Fibroblast of lung (primary cell): ENCODE measurements at regions not wholly inside any gene's neighbourhood (a gene's known extent, or its start where the extent isn't known, plus 50 kb on each side); places are given as distances from the start of the nearest gene placed in this dataset.

ENCODE experiments used
- DNase-seq, 2 donors: peaks; one replicate each; pipeline versions ENCODE4 v3.0.0 to v3.0.0-alpha.2; 2010; ENCODE audit warnings: low read depth in 2 of 2
- H2AFZ ChIP-seq: 2 replicates; pipeline ENCODE4 v1.5.1; 2012; ENCODE audit warnings: low read length, control low read depth, inconsistent platforms
- H3K27ac ChIP-seq: 2 replicates; pipeline ENCODE4 v1.5.1; 2011; ENCODE audit warnings: low read length, control low read depth; ENCODE audit not compliant: insufficient read depth
- H3K27me3 ChIP-seq: 2 replicates; pipeline ENCODE4 v1.5.1; 2011; ENCODE audit warnings: mild to moderate bottlenecking, low read length; ENCODE audit not compliant: control insufficient read depth, insufficient read depth
- H3K36me3 ChIP-seq: 2 replicates; pipeline ENCODE4 v1.5.1; 2011; ENCODE audit warnings: low read length; ENCODE audit not compliant: control insufficient read depth, insufficient read depth
- H3K4me1 ChIP-seq: 2 replicates; pipeline ENCODE4 v1.5.1; 2011; ENCODE audit warnings: low read length; ENCODE audit not compliant: control insufficient read depth, insufficient read depth; ENCODE audit errors: extremely low read depth
- H3K4me2 ChIP-seq: 2 replicates; pipeline ENCODE4 v1.5.1; 2011; ENCODE audit warnings: low read length, control low read depth; ENCODE audit not compliant: insufficient read depth; ENCODE audit errors: extremely low read depth
- H3K4me3 ChIP-seq, 4 experiments: fragments of 200-600 bp in 1 of 4; sonication (generic) in 1 of 4; replicated peaks in 1 of 4; 2 replicates each; pipeline ENCODE4 v1.5.1; 2011 to 2016; ENCODE audit warnings: low read length in 4 of 4, low read depth in 3 of 4, mild to moderate bottlenecking in 3 of 4, control low read depth in 2 of 4, inconsistent platforms in 1 of 4, mixed read lengths in 1 of 4; ENCODE audit not compliant: insufficient read depth in 1 of 4; ENCODE audit errors: control extremely low read depth in 1 of 4
- H3K79me2 ChIP-seq: 2 replicates; pipeline ENCODE4 v1.5.1; 2012; ENCODE audit warnings: mild to moderate bottlenecking, low read length, inconsistent platforms; ENCODE audit not compliant: control insufficient read depth, insufficient read depth
- H3K9ac ChIP-seq: 2 replicates; pipeline ENCODE4 v1.5.1; 2011; ENCODE audit warnings: mild to moderate bottlenecking, low read length, control low read depth; ENCODE audit not compliant: insufficient read depth
- H3K9me3 ChIP-seq: 2 replicates; pipeline ENCODE4 v1.5.1; 2012; ENCODE audit warnings: low read depth, low read length; ENCODE audit not compliant: control insufficient read depth, insufficient read depth
- H4K20me1 ChIP-seq: 2 replicates; pipeline ENCODE4 v1.5.1; 2011; ENCODE audit warnings: low read length; ENCODE audit not compliant: control insufficient read depth, insufficient read depth; ENCODE audit errors: extremely low read depth
- EZH2 ChIP-seq: IDR thresholded peaks from 2 replicates; pipeline ENCODE4 v1.5.1; 2012; ENCODE audit warnings: low read length, control low read depth, mild to moderate bottlenecking; ENCODE audit errors: missing control alignments
- TF ChIP-seq, protein P1 (sequence below), 2 donors: IDR thresholded peaks in 1 of 2; conservative IDR thresholded peaks in 1 of 2; 1 replicate in 1 of 2; 2 replicates in 1 of 2; pipeline ENCODE4 v1.5.1; 2011 to 2012; ENCODE audit warnings: low read length in 2 of 2, control low read depth in 1 of 2, inconsistent platforms in 1 of 2, low read depth in 1 of 2, mild to moderate bottlenecking in 1 of 2

GRCh38 chr7:136492366-136492765 is 376.1 kb upstream of the CHRM2 start:
- Histone ChIP-seq H3K36me3 (no peaks in the 10 kb centered on the region), H3K27me3 (no peaks in the 10 kb centered on the region), H4K20me1 (no peaks in the 10 kb centered on the region), H3K4me1 (no peaks in the 10 kb centered on the region), H3K4me3 (no peak overlapping the region), H3K4me2 (no peak overlapping the region), H3K79me2 (no peaks in the 10 kb centered on the region), H3K9ac (no peak overlapping the region), H3K27ac (no peak overlapping the region), H2AFZ (no peak overlapping the region), H3K9me3 (no peaks in the 10 kb centered on the region)
- no peak for DNase-seq
- TF ChIP-seq EZH2, result no peak

DNA sequence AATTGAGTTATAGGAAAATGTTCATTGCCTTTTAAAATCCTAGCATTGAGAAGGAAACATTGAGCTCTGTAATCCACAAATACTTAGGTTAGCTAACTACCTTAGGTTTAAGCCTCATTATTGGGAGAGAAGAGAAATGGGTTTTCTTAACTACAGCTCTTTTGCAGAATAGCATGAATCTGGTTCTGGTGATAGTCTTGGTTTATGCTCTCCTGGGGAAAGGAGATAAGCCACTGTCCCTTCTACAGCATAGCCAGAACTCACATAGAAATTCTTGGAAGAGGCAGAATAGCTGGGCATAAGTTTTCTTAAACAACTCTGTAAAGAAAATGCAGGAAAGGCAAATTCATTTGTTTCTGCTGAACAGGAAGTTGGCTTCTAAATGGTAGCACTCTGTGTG is 378.6 kb upstream of the CHRM2 start:
- no peaks in the 10 kb centered on the region for H3K36me3 ChIP-seq
- no peaks in the 10 kb centered on the region for H4K20me1 ChIP-seq
- no peak for DNase-seq
- H3K9me3 ChIP-seq, result no peaks in the 10 kb centered on the region
- no peak overlapping the region for H3K9ac ChIP-seq
- H3K27me3 ChIP-seq, result no peaks in the 10 kb centered on the region
- TF ChIP-seq EZH2, result no peak
- TF ChIP-seq, protein P1, sequence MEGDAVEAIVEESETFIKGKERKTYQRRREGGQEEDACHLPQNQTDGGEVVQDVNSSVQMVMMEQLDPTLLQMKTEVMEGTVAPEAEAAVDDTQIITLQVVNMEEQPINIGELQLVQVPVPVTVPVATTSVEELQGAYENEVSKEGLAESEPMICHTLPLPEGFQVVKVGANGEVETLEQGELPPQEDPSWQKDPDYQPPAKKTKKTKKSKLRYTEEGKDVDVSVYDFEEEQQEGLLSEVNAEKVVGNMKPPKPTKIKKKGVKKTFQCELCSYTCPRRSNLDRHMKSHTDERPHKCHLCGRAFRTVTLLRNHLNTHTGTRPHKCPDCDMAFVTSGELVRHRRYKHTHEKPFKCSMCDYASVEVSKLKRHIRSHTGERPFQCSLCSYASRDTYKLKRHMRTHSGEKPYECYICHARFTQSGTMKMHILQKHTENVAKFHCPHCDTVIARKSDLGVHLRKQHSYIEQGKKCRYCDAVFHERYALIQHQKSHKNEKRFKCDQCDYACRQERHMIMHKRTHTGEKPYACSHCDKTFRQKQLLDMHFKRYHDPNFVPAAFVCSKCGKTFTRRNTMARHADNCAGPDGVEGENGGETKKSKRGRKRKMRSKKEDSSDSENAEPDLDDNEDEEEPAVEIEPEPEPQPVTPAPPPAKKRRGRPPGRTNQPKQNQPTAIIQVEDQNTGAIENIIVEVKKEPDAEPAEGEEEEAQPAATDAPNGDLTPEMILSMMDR (conservative IDR thresholded peaks at IDR 0.05 in 1 of 2, IDR thresholded peaks at IDR 0.05 in 1 of 2; ENCODE audit: low read depth in 1 of 2, low read length in 2 of 2), result no peak
- no peaks in the 10 kb centered on the region for H3K4me1 ChIP-seq
- no peaks in the 10 kb centered on the region for H3K79me2 ChIP-seq
- H2AFZ ChIP-seq, result no peak overlapping the region
- H3K4me3 ChIP-seq, result no peak overlapping the region
- H3K27ac ChIP-seq, result no peak overlapping the region
- H3K4me2 ChIP-seq, result no peak overlapping the region

DNA sequence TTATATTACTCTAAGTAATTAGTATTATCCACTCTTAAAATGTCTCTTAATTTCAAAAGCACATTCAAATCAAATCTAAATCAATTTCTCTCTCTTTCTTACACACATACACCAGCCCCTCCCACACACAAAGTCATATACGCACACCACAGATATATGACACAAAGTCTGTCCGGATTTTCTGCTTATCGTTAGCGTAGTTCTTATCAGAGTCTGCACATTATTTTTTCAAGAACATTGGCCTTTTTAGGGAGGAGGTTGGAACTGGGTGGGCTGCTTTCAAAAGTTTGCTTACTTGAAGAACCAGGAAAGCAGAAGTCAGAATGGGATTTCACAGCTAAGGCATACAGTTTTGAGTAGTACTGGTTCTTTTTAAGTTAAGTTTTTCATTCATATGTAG is 387.6 kb upstream of the CHRM2 start:
- no peak for TF ChIP-seq EZH2
- TF ChIP-seq, protein P1 (conservative IDR thresholded peaks at IDR 0.05 in 1 of 2, IDR thresholded peaks at IDR 0.05 in 1 of 2; ENCODE audit: low read depth in 1 of 2, low read length in 2 of 2), result no peak
- H3K27me3 ChIP-seq, result no peaks in the 10 kb centered on the region
- H3K9me3 ChIP-seq, result no peaks in the 10 kb centered on the region
- no peaks in the 10 kb centered on the region for H3K79me2 ChIP-seq
- no peak overlapping the region for H3K4me2 ChIP-seq
- H3K9ac ChIP-seq, result no peak overlapping the region
- DNase-seq, result no peak
- H3K4me1 ChIP-seq, result no peaks in the 10 kb centered on the region
- no peaks in the 10 kb centered on the region for H3K36me3 ChIP-seq
- no peak overlapping the region for H2AFZ ChIP-seq
- no peaks in the 10 kb centered on the region for H4K20me1 ChIP-seq
- H3K4me3 ChIP-seq, result no peak overlapping the region
- no peak overlapping the region for H3K27ac ChIP-seq
